KMS-11 (cell line): ENCODE measurements at regions not wholly inside any gene's neighbourhood (a gene's known extent, or its start where the extent isn't known, plus 50 kb on each side); places are given as distances from the start of the nearest gene placed in this dataset.

Experiments used
- H2AFZ ChIP-seq: fragments of 200-600 bp; sonication (generic); 2 replicates; pipeline ENCODE4 v1.6.1; 2016; ENCODE audit warnings: antibody characterized with exemption, mixed run types, low read depth
- H3K27ac ChIP-seq: fragments of 200-600 bp; sonication (generic); 2 replicates; pipeline ENCODE4 v1.6.1; 2016; ENCODE audit warnings: mild to moderate bottlenecking, mixed run types
- H3K27me3 ChIP-seq: fragments of 200-600 bp; sonication (generic); 2 replicates; pipeline ENCODE4 v1.6.1; 2017; ENCODE audit warnings: mild to moderate bottlenecking, low read depth, mixed run types, moderate library complexity; ENCODE audit not compliant: insufficient read depth
- H3K36me3 ChIP-seq: fragments of 200-600 bp; sonication (generic); 2 replicates; pipeline ENCODE4 v1.6.1; 2017; ENCODE audit warnings: mild to moderate bottlenecking, mixed run types; ENCODE audit not compliant: insufficient read depth
- H3K4me1 ChIP-seq: fragments of 200-600 bp; sonication (generic); 2 replicates; pipeline ENCODE4 v1.6.1; 2016; ENCODE audit warnings: mild to moderate bottlenecking, low read depth, mixed run types; ENCODE audit not compliant: poor library complexity, severe bottlenecking
- H3K4me2 ChIP-seq: fragments of 200-600 bp; sonication (generic); 2 replicates; pipeline ENCODE4 v1.7.0; 2016; ENCODE audit warnings: mild to moderate bottlenecking, mixed run types
- H3K4me3 ChIP-seq: fragments of 200-600 bp; sonication (generic); IDR thresholded peaks from 2 replicates; pipeline ENCODE4 v1.6.1; 2017; ENCODE audit warnings: low read depth, low read length, mixed read lengths; ENCODE audit not compliant: insufficient read depth
- H3K79me2 ChIP-seq: fragments of 200-600 bp; sonication (generic); 2 replicates; pipeline ENCODE4 v1.6.1; 2016; ENCODE audit warnings: low read depth, mixed run types; ENCODE audit not compliant: insufficient read depth
- H3K9ac ChIP-seq: fragments of 200-600 bp; sonication (generic); 2 replicates; pipeline ENCODE4 v1.6.1; 2016; ENCODE audit warnings: mild to moderate bottlenecking, mixed run types
- H4K20me1 ChIP-seq: fragments of 200-600 bp; sonication (generic); 2 replicates; pipeline ENCODE4 v1.6.1; 2016; ENCODE audit warnings: mild to moderate bottlenecking, mixed run types; ENCODE audit not compliant: insufficient read depth
- CTCF ChIP-seq: fragments of 200-600 bp; sonication (generic); conservative IDR thresholded peaks from 2 replicates; pipeline ENCODE4 v1.6.1; 2017; ENCODE audit warnings: low read depth, mild to moderate bottlenecking, antibody characterized with exemption, low read length, moderate library complexity, mixed read lengths

GRCh38 chr10:33045421-33045820 is 87.4 kb upstream of the ITGB1 start:
- H3K4me2 ChIP-seq, result no peak overlapping the region
- H3K4me3 ChIP-seq, result no peak overlapping the region
- no peak overlapping the region for H3K27ac ChIP-seq
- H2AFZ ChIP-seq, result no peak overlapping the region
- no peaks in the 10 kb centered on the region for H3K4me1 ChIP-seq
- no peak overlapping the region for H3K9ac ChIP-seq
- no peaks in the 10 kb centered on the region for H3K36me3 ChIP-seq
- H3K27me3 ChIP-seq, result no peaks in the 10 kb centered on the region
- H3K79me2 ChIP-seq, result no peaks in the 10 kb centered on the region
- TF ChIP-seq CTCF, result no peak
- H4K20me1 ChIP-seq, result no peaks in the 10 kb centered on the region

GRCh38 chr10:33042565-33042964 is 84.5 kb upstream of the ITGB1 start:
- no peaks in the 10 kb centered on the region for H3K36me3 ChIP-seq
- H3K27me3 ChIP-seq, result no peaks in the 10 kb centered on the region
- no peak for TF ChIP-seq CTCF
- no peak overlapping the region for H3K27ac ChIP-seq
- H3K9ac ChIP-seq, result no peak overlapping the region
- no peaks in the 10 kb centered on the region for H4K20me1 ChIP-seq
- H3K4me1 ChIP-seq, result no peaks in the 10 kb centered on the region
- H2AFZ ChIP-seq, result no peak overlapping the region
- H3K4me3 ChIP-seq, result no peak overlapping the region
- H3K79me2 ChIP-seq, result no peaks in the 10 kb centered on the region
- no peak overlapping the region for H3K4me2 ChIP-seq

GRCh38 chr10:33041783-33042437 is 83.9 kb upstream of the ITGB1 start:
- H3K27ac ChIP-seq, result no peak overlapping the region

GRCh38 chr10:33040436-33040835 is 82.4 kb upstream of the ITGB1 start:
- no peaks in the 10 kb centered on the region for H3K79me2 ChIP-seq
- H3K27me3 ChIP-seq, result no peaks in the 10 kb centered on the region
- no peaks in the 10 kb centered on the region for H3K36me3 ChIP-seq
- H4K20me1 ChIP-seq, result no peaks in the 10 kb centered on the region
- H2AFZ ChIP-seq, result no peak overlapping the region
- TF ChIP-seq CTCF, result no peak
- H3K4me3 ChIP-seq, result no peak overlapping the region
- no peak overlapping the region for H3K4me2 ChIP-seq
- H3K9ac ChIP-seq, result no peak overlapping the region
- no peaks in the 10 kb centered on the region for H3K4me1 ChIP-seq
- no peak overlapping the region for H3K27ac ChIP-seq

More at GRCh38 chr10:33041783-33042437, 83.9 kb upstream of the ITGB1 start:
- Histone ChIP-seq H4K20me1 (no peaks in the 10 kb centered on the region), H3K36me3 (no peaks in the 10 kb centered on the region), H3K4me2 (no peak overlapping the region), H3K4me1 (no peaks in the 10 kb centered on the region), H3K9ac (no peak overlapping the region), H3K27me3 (no peaks in the 10 kb centered on the region), H3K4me3 (no peak overlapping the region), H2AFZ (no peak overlapping the region), H3K79me2 (no peaks in the 10 kb centered on the region)
- no peak for TF ChIP-seq CTCF
